Testis (tissue), 2 donors: ENCODE measurements at regions not wholly inside any gene's neighbourhood (a gene's known extent, or its start where the extent isn't known, plus 50 kb on each side); places are given as distances from the start of the nearest gene placed in this dataset.

Experiments used
- DNase-seq: peaks from one replicate; pipeline ENCODE4 v3.0.0-alpha.2; 2019
- H3K27ac ChIP-seq, 2 donors: fragments of 200-600 bp; sonication (generic); one replicate each; pipeline ENCODE4 v1.5.1; 2019
- H3K27me3 ChIP-seq: fragments of 200-600 bp; sonication (generic); one replicate; pipeline ENCODE4 v1.5.1; 2019
- H3K36me3 ChIP-seq: fragments of 200-600 bp; sonication (generic); one replicate; pipeline ENCODE4 v1.5.1; 2017; ENCODE audit warnings: low read depth; ENCODE audit errors: missing control alignments
- H3K4me1 ChIP-seq: fragments of 200-600 bp; sonication (generic); one replicate; pipeline ENCODE4 v1.5.1; 2019
- H3K4me3 ChIP-seq, 2 donors: fragments of 200-600 bp; sonication (generic); one replicate each; pipeline ENCODE4 v1.5.1; 2017 to 2019
- H3K9me3 ChIP-seq: fragments of 200-600 bp; sonication (generic); one replicate; pipeline ENCODE4 v1.5.1; 2017
- POLR2A ChIP-seq: fragments of 450-650 bp; IDR thresholded peaks from one replicate; pipeline ENCODE4 v1.6.1; 2017; ENCODE audit warnings: antibody characterized with exemption, mild to moderate bottlenecking, moderate library complexity
- WGBS, 2 donors: methylation state at CpG; one replicate each; pipeline ENCODE4 v1.1.5; 2018; 5-methylcytosine and 5-hydroxymethylcytosine counted together
- intact Hi-C: fragments of 100-400 bp; cut with DNase I; formaldehyde crosslinking; loops from one replicate; pipeline ENCODE4 v1.15.1; 2023; ENCODE audit warnings: low total_unique reads
- TF ChIP-seq, protein P1 (sequence below), 3 experiments: fragments of 450-650 bp in 2 of 3; fragments of 200-600 bp in 1 of 3; sonication (generic) in 1 of 3; IDR thresholded peaks; one replicate each; pipeline ENCODE4 v1.5.1; 2016 to 2019; ENCODE audit warnings: antibody characterized with exemption in 3 of 3, mild to moderate bottlenecking in 2 of 3, moderate library complexity in 1 of 3

GRCh38 chr7:81590131-81590530 is 179.7 kb downstream of the HGF start:
- H3K4me3 ChIP-seq = no peak overlapping the region
- no peaks in the 10 kb centered on the region for H3K4me1 ChIP-seq
- no peak overlapping the region for H3K27ac ChIP-seq
- DNase-seq = no peak
- H3K9me3 ChIP-seq = no peaks in the 10 kb centered on the region
- no peaks in the 10 kb centered on the region for H3K36me3 ChIP-seq
- intact Hi-C loops = no loop called here
- TF ChIP-seq, protein P1, sequence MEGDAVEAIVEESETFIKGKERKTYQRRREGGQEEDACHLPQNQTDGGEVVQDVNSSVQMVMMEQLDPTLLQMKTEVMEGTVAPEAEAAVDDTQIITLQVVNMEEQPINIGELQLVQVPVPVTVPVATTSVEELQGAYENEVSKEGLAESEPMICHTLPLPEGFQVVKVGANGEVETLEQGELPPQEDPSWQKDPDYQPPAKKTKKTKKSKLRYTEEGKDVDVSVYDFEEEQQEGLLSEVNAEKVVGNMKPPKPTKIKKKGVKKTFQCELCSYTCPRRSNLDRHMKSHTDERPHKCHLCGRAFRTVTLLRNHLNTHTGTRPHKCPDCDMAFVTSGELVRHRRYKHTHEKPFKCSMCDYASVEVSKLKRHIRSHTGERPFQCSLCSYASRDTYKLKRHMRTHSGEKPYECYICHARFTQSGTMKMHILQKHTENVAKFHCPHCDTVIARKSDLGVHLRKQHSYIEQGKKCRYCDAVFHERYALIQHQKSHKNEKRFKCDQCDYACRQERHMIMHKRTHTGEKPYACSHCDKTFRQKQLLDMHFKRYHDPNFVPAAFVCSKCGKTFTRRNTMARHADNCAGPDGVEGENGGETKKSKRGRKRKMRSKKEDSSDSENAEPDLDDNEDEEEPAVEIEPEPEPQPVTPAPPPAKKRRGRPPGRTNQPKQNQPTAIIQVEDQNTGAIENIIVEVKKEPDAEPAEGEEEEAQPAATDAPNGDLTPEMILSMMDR (IDR thresholded peaks at IDR 0.05) = no peak
- TF ChIP-seq POLR2A = no peak
- 54% methylated on average over 5 of the region's 5 CpGs for WGBS, 2 donors
- H3K27me3 ChIP-seq = no peaks in the 10 kb centered on the region

GRCh38 chr7:81584667-81585066 is 185.2 kb downstream of the HGF start:
- Histone ChIP-seq H3K36me3 (no peaks in the 10 kb centered on the region), H3K27ac (no peak overlapping the region), H3K27me3 (no peaks in the 10 kb centered on the region), H3K9me3 (no peaks in the 10 kb centered on the region), H3K4me1 (no peaks in the 10 kb centered on the region), H3K4me3 (no peak overlapping the region)
- DNase-seq = no peak
- intact Hi-C loops = no loop called here
- WGBS, 2 donors = 73 to 76% methylated on average over 4 of the region's 4 CpGs
- TF ChIP-seq POLR2A = no peak
- TF ChIP-seq, protein P1 (IDR thresholded peaks at IDR 0.05) = no peak

DNA sequence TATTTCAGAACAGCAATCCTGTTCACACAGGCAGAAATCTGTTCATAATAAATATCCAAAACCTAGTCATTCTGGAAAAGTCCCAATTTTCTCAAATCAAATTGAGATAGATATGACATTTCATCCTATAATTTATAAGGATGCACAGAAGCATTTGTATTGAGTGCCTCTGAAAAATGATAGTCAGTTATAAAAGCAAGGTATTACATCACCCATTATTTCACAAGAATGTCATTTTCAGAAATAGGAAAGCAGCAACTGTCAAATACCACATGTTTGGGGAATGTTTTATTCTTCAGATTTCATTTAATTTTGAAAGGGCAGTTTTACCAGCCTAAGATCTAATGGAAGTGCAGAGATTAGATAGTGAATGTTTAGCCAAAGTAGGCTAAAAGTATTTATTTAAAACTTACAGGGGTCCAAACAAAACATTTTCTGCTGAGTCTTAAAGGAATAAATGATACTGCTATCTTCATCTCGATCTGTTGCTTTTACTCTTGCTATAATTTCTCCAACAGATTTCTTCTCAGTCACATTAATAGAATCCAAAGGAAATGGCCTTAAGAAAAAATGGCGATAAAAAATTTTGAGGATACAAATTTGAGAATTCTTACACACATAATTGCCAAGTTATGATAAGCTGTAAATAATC is 185.8 kb downstream of the HGF start:
- no peaks in the 10 kb centered on the region for H3K27me3 ChIP-seq
- no peaks in the 10 kb centered on the region for H3K4me1 ChIP-seq
- intact Hi-C loops = no loop called here
- WGBS, 2 donors = 89 to 91% methylated on average over 2 of the region's 2 CpGs
- TF ChIP-seq, protein P1 (IDR thresholded peaks at IDR 0.05) = no peak
- TF ChIP-seq POLR2A = no peak
- no peak overlapping the region for H3K27ac ChIP-seq
- DNase-seq = no peak
- H3K9me3 ChIP-seq = no peaks in the 10 kb centered on the region
- no peaks in the 10 kb centered on the region for H3K36me3 ChIP-seq
- no peak overlapping the region for H3K4me3 ChIP-seq

- Histone ChIP-seq H3K4me3 (no peak overlapping the region), H3K27ac (no peak overlapping the region), H3K9me3 (no peaks in the 10 kb centered on the region), H3K36me3 (no peaks in the 10 kb centered on the region), H3K27me3 (no peaks in the 10 kb centered on the region), H3K4me1 (no peaks in the 10 kb centered on the region)
- intact Hi-C loops = no loop called here
- WGBS, 2 donors = 88 to 90% methylated on average over 1 of the region's 1 CpG
- DNase-seq = no peak
- TF ChIP-seq POLR2A = no peak
- TF ChIP-seq, protein P1 (IDR thresholded peaks at IDR 0.05) = no peak
Measured at GRCh38 chr7:81583090-81583489, 186.8 kb downstream of the HGF start.

- no peaks in the 10 kb centered on the region for H3K9me3 ChIP-seq
- TF ChIP-seq, protein P1 (IDR thresholded peaks at IDR 0.05) = no peak
- no peak for TF ChIP-seq POLR2A
- H3K27me3 ChIP-seq = no peaks in the 10 kb centered on the region
- no peak overlapping the region for H3K27ac ChIP-seq
- no peaks in the 10 kb centered on the region for H3K4me1 ChIP-seq
- intact Hi-C loops = no loop called here
- 82 to 90% methylated on average over 2 of the region's 2 CpGs for WGBS, 2 donors
- no peak for DNase-seq
- H3K36me3 ChIP-seq = no peaks in the 10 kb centered on the region
- no peak overlapping the region for H3K4me3 ChIP-seq
Measured at GRCh38 chr7:81577642-81578340, 192.1 kb downstream of the HGF start.
